Prostate gland (tissue), 1 donor: ENCODE measurements at regions not wholly inside any gene's neighbourhood (a gene's known extent, or its start where the extent isn't known, plus 50 kb on each side); places are given as distances from the start of the nearest gene placed in this dataset.

Source experiments
- POLR2A ChIP-seq: fragments of 450-650 bp; IDR thresholded peaks from one replicate; pipeline ENCODE4 v1.6.1; 2016; ENCODE audit warnings: antibody characterized with exemption, mild to moderate bottlenecking
- POLR2AphosphoS5 ChIP-seq: sonication (generic); formaldehyde crosslinking; IDR thresholded peaks from one replicate; pipeline ENCODE4 v1.6.1; 2017; ENCODE audit warnings: antibody characterized with exemption

DNA sequence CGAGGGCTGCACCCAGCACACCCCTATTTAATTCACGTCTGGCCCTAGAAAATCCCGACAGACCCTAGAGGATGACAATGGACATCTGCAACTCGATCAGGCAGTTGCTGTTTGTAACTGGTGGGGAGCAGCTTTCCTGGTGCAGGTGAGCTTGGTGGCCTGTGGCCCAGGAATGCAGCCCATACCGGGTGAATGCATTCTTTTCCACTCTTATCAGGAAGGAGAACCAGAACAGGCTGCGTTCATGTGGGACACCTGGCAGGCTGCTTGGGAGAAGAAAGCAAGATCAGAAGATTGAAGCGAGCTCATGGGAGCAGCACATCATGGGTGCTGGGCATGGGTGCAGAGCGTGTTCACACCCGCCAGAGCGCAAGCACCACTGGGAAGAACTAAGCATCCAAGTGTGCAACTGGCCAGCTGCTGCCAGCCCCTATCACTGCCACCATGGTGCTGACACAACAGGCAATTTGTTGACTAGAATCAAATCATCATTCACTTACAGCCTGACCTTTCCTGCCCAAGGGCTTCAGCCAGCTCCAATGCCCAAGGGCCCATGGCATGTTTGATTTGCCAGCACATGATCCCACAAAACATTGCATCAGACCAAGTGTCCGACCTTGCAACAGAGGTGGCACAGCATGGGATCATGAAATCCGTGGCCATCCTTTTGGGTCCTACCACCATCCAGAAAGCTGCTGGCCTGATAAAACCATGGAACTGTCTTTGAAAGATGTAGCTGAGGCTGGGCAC lies 241.7 kb upstream of the ID2 start:
- TF ChIP-seq POLR2AphosphoS5 (no peak), POLR2A (no peak)
